GM06990 (cell line): ENCODE measurements at regions not wholly inside any gene's neighbourhood (a gene's known extent, or its start where the extent isn't known, plus 50 kb on each side); places are given as distances from the start of the nearest gene placed in this dataset.

ENCODE experiments used
- DNase-seq: peaks from one replicate; pipeline ENCODE4 v3.0.0-alpha.2; 2011; ENCODE audit not compliant: insufficient read length; ENCODE audit errors: extremely low read depth
- H3K27me3 ChIP-seq: replicated peaks from 2 replicates; pipeline ENCODE4 v1.6.0; 2011; ENCODE audit warnings: low read length; ENCODE audit not compliant: control insufficient read depth, insufficient read depth
- H3K36me3 ChIP-seq: 2 replicates; pipeline ENCODE4 v1.5.1; 2011; ENCODE audit warnings: low read length; ENCODE audit not compliant: control insufficient read depth, insufficient read depth
- H3K4me3 ChIP-seq: replicated peaks from 2 replicates; pipeline ENCODE4 v1.5.1; 2011; ENCODE audit warnings: low read depth, mild to moderate bottlenecking, control low read depth, low read length
- CTCF ChIP-seq: IDR thresholded peaks from 2 replicates; pipeline ENCODE4 v1.5.1; 2011; ENCODE audit warnings: low read length, control low read depth, mild to moderate bottlenecking, inconsistent platforms; ENCODE audit not compliant: insufficient read depth, poor library complexity, severe bottlenecking

DNA sequence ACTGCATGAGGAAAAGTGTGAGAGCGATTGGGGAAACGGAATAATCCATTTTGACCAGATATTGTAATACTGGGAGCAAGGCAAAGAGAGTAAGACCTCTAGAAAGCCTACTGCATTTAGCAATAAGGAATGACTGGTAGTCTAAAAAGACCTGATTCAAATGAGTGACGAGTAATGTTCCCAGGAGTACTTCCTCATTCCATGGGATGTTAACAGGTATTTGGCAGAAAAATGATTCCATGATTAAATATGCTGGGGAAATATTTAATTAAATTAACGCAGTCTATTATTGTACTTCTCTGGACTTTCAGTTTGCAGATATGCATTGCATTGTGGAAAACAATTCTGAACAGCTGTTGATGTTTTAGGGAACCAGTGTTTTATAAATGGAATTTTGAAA lies 105.5 kb downstream of the RPE65 start:
- Histone ChIP-seq H3K4me3 (no peak overlapping the region), H3K27me3 (no peaks in the 10 kb centered on the region), H3K36me3 (no peaks in the 10 kb centered on the region)
- DNase-seq, result no peak
- no peak for TF ChIP-seq CTCF

DNA sequence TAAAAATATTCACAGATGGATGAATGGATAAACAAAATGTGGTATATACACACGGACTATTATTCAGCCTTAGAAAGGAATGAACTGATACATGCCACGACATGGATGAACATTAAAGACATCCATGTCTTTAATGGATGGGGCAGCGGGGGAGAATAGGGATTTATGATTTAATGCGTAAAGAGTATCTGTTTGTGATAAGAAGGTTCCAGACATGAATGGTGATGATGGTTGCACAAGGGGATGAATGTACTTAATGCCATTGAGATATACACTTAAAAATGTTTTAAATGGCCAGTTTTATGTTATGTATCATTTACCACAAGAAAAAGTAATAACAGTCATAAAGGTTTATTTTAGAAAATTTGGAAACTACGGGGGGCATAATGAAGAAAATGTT lies 108.6 kb upstream of the WLS start:
- Histone ChIP-seq H3K36me3 (no peaks in the 10 kb centered on the region), H3K27me3 (no peaks in the 10 kb centered on the region; the same call in 1 of the 2 replicates), H3K4me3 (no peak overlapping the region)
- DNase-seq, result no peak
- no peak for TF ChIP-seq CTCF

- Histone ChIP-seq H3K4me3 (no peak overlapping the region), H3K36me3 (no peaks in the 10 kb centered on the region), H3K27me3 (no peaks in the 10 kb centered on the region; the same call in 1 of the 2 replicates)
- no peak for DNase-seq
- no peak for TF ChIP-seq CTCF
These were observed 107.2 kb upstream of the WLS start for GRCh38 chr1:68339505-68339904.

GRCh38 chr1:68338081-68338480 lies 105.8 kb upstream of the WLS start:
- Histone ChIP-seq H3K36me3 (no peaks in the 10 kb centered on the region), H3K27me3 (no peaks in the 10 kb centered on the region; the same call in 1 of the 2 replicates), H3K4me3 (no peak overlapping the region)
- TF ChIP-seq CTCF, result no peak
- no peak for DNase-seq

DNA sequence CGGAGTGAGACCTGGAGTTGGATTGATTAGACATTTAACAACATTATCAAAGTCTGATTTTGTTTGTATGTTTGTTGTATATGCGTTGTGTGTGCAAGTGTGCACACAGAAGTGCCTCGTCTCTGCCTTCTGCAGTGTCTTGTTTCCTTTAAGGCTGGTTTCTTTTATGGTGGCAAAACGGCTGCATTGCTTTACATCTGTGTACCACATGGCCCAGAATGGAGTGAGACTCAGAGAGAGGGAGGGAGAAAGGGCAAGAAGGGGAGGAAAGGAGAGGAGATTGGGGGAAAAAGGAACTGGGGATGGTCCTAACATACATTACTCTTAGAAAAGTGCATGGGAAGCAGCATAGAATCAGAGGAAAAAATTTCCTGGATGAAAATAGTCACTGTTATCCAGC lies 99.7 kb upstream of the WLS start:
- Histone ChIP-seq H3K36me3 (no peaks in the 10 kb centered on the region), H3K27me3 (no peaks in the 10 kb centered on the region; the same call in 1 of the 2 replicates), H3K4me3 (no peak overlapping the region)
- DNase-seq, result no peak
- no peak for TF ChIP-seq CTCF
